NB4 (cell line): ENCODE measurements at regions not wholly inside any gene's neighbourhood (a gene's known extent, or its start where the extent isn't known, plus 50 kb on each side); places are given as distances from the start of the nearest gene placed in this dataset.
"Not testable (repeated sequence)": the region's sequence is repeated elsewhere in the genome, so short reads cannot be mapped to it uniquely, and the experiment has no call there.

Source experiments
- CTCF ChIP-seq: IDR thresholded peaks from one replicate; pipeline ENCODE4 v1.5.1; 2012; ENCODE audit warnings: low read depth, low read length
- MYC ChIP-seq: IDR thresholded peaks from 2 replicates; pipeline ENCODE4 v1.6.1; 2011; ENCODE audit warnings: low read depth, low read length

- TF ChIP-seq CTCF, MYC: not testable (repeated sequence)
Measured at GRCh38 chr5:176755593-176755992, 54.8 kb upstream of the UNC5A start.
